Fibroblast of mammary gland (primary cell): ENCODE measurements at regions not wholly inside any gene's neighbourhood (a gene's known extent, or its start where the extent isn't known, plus 50 kb on each side); places are given as distances from the start of the nearest gene placed in this dataset.
A peak's percentile ranks its signal among the peaks of the same experiment; 100 is the strongest.

Experiments used
- DNase-seq: peaks from one replicate; pipeline ENCODE4 v3.0.0-alpha.2; 2010; ENCODE audit warnings: low read depth
- H3K4me3 ChIP-seq: 2 replicates; pipeline ENCODE4 v1.5.1; 2011; ENCODE audit warnings: low read depth, mild to moderate bottlenecking, low read length, moderate library complexity; ENCODE audit not compliant: control insufficient read depth
- TF ChIP-seq, protein P1 (sequence below): conservative IDR thresholded peaks from 2 replicates; pipeline ENCODE4 v1.5.1; 2011; ENCODE audit warnings: low read depth, low read length, inconsistent platforms; ENCODE audit not compliant: control insufficient read depth, insufficient read depth

DNA sequence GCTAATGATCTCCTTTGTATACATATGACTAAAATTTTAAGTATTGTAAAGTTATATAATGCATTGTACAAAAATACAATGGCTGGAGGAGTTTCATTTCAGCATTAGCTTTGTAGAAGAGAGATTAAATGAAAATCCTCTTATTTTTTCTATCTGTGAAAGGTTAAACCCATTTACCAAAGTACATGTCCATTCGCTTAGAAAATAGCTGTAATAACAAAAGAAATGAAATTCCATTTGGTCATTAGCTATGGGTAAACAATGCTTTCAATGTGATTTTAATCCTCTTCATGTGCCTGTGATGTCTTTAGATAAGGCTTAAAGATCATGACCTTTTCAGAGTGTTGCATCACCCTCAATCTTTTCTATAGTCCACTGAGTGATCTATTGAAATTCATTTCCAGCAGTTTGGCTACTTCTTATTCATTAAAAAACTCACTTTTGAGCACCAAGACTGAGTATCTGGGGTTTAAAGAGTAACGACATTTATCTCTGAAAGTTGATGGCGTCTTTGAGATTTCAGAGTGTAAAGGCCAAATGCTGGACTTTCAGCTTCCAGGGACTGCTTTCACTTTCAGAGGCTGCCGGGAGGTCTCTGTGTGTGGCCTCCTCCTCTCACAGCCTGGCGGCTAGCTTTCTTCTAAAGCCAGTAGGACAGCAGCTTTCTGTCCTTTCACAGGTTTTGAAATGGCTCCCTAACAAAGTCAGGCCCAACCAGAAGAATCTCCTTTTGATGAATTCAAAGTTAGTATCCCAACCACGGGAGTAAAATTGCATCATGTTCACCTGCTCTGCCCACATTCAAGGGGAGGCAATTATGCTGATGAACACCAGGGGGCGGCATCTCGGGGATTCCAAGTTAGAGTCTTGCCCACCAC lies 701.4 kb upstream of the COBL start:
- no peak overlapping the region for H3K4me3 ChIP-seq
- no peak for DNase-seq
- TF ChIP-seq, protein P1, sequence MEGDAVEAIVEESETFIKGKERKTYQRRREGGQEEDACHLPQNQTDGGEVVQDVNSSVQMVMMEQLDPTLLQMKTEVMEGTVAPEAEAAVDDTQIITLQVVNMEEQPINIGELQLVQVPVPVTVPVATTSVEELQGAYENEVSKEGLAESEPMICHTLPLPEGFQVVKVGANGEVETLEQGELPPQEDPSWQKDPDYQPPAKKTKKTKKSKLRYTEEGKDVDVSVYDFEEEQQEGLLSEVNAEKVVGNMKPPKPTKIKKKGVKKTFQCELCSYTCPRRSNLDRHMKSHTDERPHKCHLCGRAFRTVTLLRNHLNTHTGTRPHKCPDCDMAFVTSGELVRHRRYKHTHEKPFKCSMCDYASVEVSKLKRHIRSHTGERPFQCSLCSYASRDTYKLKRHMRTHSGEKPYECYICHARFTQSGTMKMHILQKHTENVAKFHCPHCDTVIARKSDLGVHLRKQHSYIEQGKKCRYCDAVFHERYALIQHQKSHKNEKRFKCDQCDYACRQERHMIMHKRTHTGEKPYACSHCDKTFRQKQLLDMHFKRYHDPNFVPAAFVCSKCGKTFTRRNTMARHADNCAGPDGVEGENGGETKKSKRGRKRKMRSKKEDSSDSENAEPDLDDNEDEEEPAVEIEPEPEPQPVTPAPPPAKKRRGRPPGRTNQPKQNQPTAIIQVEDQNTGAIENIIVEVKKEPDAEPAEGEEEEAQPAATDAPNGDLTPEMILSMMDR: peak; percentile 8

DNA sequence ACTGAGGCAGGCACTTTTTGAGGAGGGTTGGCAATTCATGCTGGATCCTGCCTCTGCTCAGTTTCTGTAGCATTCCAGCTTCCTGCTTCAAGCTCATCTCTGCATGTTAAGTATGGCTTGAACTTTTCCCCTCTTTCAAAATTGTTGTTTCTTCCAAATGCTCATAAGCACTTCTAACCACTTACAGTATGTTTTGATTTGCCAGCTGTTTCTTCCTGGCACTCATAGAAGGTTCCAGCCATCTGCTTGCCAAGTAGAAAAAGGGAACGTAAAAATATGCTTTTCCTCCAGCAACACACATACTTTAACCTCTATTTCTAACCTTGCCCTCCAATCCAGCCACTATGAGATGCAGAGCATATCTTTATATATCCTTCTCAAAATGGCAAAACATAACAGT lies 692.6 kb upstream of the COBL start:
- no peak for DNase-seq
- H3K4me3 ChIP-seq: no peak overlapping the region
- TF ChIP-seq, protein P1: no peak

DNA sequence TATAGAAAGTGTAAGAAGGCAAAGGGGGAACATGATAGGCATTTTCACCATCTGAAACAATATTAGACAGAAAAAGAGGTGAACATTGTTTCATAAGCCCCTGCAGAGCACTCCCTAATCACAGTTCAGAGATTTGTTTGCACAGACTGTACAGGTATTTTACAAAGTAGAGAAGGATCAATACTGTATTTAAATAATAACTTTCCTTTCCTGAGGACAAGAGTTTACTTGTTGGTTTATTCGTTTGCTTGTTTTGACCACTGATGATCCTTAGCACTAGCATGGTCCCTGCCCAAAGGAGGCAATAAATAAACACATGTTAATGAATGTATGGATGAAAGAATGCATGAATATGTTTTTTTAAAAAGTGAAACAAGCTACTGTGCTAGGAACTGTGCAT lies 690.1 kb upstream of the COBL start:
- H3K4me3 ChIP-seq: no peak overlapping the region
- no peak for DNase-seq
- TF ChIP-seq, protein P1: no peak

DNA sequence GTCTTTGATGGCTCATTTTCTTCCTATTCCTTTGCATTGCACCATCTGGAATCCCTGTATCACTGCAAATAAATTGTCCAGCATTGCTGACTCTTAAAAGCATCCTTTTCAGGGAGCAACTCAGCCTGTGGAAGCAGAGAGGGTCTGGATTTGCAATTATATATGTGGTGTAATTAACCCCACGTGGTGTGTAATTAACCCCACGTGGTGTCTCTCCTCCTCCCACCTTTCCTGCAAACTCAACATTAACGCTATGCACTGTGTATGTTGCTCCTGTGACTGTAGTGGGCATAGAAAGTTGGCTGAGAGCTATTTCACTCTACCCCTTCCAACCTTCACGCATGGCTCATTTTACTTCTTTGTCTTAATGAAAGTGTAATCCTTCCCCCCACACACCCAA lies 689.0 kb upstream of the COBL start:
- no peak overlapping the region for H3K4me3 ChIP-seq
- no peak for DNase-seq
- TF ChIP-seq, protein P1: no peak

DNA sequence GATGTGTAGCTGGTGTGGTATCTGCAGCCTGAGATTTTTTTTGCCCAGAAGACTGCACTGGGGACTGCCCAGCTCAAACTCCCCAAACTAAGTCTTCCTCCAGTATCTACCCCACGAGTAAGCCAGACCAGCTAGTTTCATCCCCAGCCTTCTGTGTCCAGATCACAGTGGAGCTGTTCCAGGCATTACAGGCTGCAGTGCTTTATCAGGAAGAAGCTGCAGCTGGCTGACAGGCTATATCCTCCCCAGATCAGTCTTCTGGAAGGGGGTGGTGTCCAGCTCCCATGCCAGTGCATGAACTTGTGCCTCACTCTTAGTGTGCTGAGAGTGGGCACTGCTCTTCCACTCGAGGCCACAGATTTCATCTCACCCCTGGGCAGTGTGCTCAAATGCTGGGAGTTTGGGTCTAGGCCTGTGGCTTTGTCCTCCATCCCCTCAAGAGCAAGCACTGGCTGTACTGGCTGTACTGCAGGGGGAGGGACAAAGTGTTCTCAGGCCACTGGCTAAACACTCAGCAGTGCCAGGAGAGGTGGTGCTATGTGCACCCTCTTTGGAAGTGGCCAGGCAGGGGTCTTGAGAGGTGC lies 679.1 kb upstream of the COBL start:
- DNase-seq: no peak
- no peak overlapping the region for H3K4me3 ChIP-seq
- TF ChIP-seq, protein P1: no peak

DNA sequence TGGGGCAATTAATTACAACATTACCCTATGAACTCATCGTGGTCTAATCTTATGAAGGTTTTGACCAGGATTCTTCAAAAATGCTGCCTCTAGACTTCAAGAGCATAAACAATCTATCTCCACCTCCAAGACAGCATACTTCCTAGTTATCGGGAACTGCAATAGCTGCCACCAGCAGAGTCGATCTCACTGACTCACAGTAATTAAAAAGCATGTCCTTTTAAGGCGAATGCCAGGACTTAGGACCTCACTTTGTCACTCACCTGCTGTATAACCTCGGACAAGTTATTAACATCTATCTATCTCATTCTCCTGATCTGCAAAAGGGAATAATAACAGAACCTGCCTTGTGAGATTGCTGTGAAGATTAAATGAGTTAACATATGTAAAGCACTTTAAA lies 666.0 kb upstream of the COBL start:
- no peak for DNase-seq
- TF ChIP-seq, protein P1: no peak
- H3K4me3 ChIP-seq: no peak overlapping the region

DNA sequence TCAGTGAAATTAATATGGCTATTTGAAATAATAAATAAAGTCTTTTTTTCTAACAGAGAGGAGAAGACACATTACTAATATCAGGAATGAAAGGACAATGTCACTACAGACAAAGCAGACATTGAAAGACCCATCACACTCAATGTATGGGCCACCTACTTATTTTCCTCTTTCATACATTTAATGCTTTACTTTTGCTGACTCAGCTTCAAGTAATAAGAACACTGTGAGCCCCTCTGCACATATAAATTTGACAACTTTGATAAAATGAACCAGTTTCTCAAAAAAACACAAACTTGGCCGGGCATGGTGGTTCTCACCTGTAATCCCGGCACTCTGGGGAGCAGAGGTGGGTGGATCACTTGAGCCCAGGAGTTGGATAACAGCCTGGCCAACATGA lies 664.2 kb upstream of the COBL start:
- H3K4me3 ChIP-seq: no peak overlapping the region
- TF ChIP-seq, protein P1: no peak
- no peak for DNase-seq
